ENCODE measurements at regions not wholly inside any gene's neighbourhood (a gene's known extent, or its start where the extent isn't known, plus 50 kb on each side); places are given as distances from the start of the nearest gene placed in this dataset.

- no peak for ATAC-seq
- H3K4me1 ChIP-seq (ENCODE audit: insufficient read depth) = no peaks in the 10 kb centered on the region
- Mint-ChIP-seq H3K4me1 (no peaks in the 10 kb centered on the region), H3K36me3 (ENCODE audit: low read depth) (no peaks in the 10 kb centered on the region), H3K4me3 (no peak overlapping the region), H3K27ac (no peak overlapping the region), H3K27me3 (ENCODE audit: insufficient read depth, low read depth, poor library complexity) (peaks cover 3% of the 10 kb centered on the region), H3K9me3 (no peaks in the 10 kb centered on the region)
- H3K79me2 ChIP-seq (replicated peaks; ENCODE audit: insufficient read depth) = no peaks in the 10 kb centered on the region
- H3K9me2 ChIP-seq (ENCODE audit: insufficient read depth) = no peaks in the 10 kb centered on the region
- TF ChIP-seq EZH2phosphoT487 (IDR thresholded peaks at IDR 0.05; ENCODE audit: unreplicated experiment) (no peak), ETS1 (IDR thresholded peaks at IDR 0.05) (no peak), REST (IDR thresholded peaks at IDR 0.05; ENCODE audit: unreplicated experiment) (no peak), ZNF462 (CRISPR knock-in tag; IDR thresholded peaks at IDR 0.05) (no peak), CTCF (conservative IDR thresholded peaks at IDR 0.05; ENCODE audit: low read depth in 2 of 2) (no peak), EZH2 (IDR thresholded peaks at IDR 0.05; ENCODE audit: low read depth, unreplicated experiment) (no peak), POLR2AphosphoS5 (IDR thresholded peaks at IDR 0.05; ENCODE audit: low read depth) (no peak), JUNB (IDR thresholded peaks at IDR 0.05; ENCODE audit: unreplicated experiment) (no peak), STAT1 (IDR thresholded peaks at IDR 0.05; ENCODE audit: unreplicated experiment) (no peak), NANOG (IDR thresholded peaks at IDR 0.05; ENCODE audit: borderline replicate concordance) (no peak), ZNF114 (CRISPR knock-in tag; IDR thresholded peaks at IDR 0.05) (no peak), CREB1 (CRISPR knock-in tag; IDR thresholded peaks at IDR 0.05; ENCODE audit: low read depth) (no peak), ZNF331 (CRISPR knock-in tag; IDR thresholded peaks at IDR 0.05; ENCODE audit: low read depth) (no peak)
- H3K36me3 ChIP-seq (ENCODE audit: insufficient read depth) = no peaks in the 10 kb centered on the region
- no peaks in the 10 kb centered on the region for H3F3A ChIP-seq (replicated peaks; ENCODE audit: low read depth)
- no peaks in the 10 kb centered on the region for H4K20me1 ChIP-seq (replicated peaks; ENCODE audit: insufficient read depth)
- H3K4me2 ChIP-seq = no peak overlapping the region
- H3K4me3 ChIP-seq = no peak overlapping the region
- DNase-seq (ENCODE audit: low spot score) = no peak
- no peak overlapping the region for H3K27ac ChIP-seq (ENCODE audit: low read depth)
- no peaks in the 10 kb centered on the region for H3K27me3 ChIP-seq (ENCODE audit: insufficient read depth)
- no peak overlapping the region for H2AFZ ChIP-seq
Observed at GRCh38 chr6:120954111-120954510, 380.2 kb downstream of the TBC1D32 start.
